GM10248 (cell line): ENCODE measurements at regions not wholly inside any gene's neighbourhood (a gene's known extent, or its start where the extent isn't known, plus 50 kb on each side); places are given as distances from the start of the nearest gene placed in this dataset.

Experiments
- CTCF ChIA-PET: fragments of 300-600 bp; sonication (Branson Sonifier 250); formaldehyde crosslinking; extraction: SDS; loops from one replicate; lab custom pipeline; 2021; ENCODE audit warnings: antibody characterized with exemption; lab: Yijun Ruan, JAX
- POLR2A ChIA-PET: fragments of 350-650 bp; sonication (Branson Sonifier 250); formaldehyde crosslinking; extraction: SDS; loops from one replicate; lab custom pipeline; 2020; ENCODE audit warnings: antibody characterized with exemption; lab: Yijun Ruan, JAX
- DNase-seq: peaks from one replicate; pipeline ENCODE4 v3.0.0; 2012; ENCODE audit errors: extremely low spot score
- TF ChIP-seq, protein P1 (sequence below): IDR thresholded peaks from 2 replicates; pipeline ENCODE4 v1.5.1; 2012; ENCODE audit warnings: mild to moderate bottlenecking, low read depth; ENCODE audit errors: extremely low read depth, missing control alignments, control extremely low read depth

DNA sequence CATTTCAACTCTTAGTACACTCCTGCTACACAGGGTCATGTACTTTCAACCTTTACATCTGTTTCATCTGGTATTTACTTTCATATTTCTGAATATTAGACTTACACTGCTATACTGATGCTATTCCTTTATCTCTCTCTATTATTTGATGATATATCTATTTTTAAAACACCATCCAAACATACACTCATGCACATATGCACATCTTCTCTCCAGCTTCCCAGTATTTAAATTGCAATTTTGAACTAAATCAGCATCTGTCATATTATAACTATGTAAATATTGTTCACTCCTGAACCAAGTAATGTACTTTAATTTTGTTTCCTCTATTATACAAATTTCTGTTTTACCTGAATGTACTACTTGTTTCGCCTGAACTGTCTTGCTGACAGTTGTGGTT, 293.6 kb upstream of the FLRT2 start:
- ChIA-PET POLR2A (no interaction called here), CTCF (no interaction called here)
- TF ChIP-seq, protein P1, sequence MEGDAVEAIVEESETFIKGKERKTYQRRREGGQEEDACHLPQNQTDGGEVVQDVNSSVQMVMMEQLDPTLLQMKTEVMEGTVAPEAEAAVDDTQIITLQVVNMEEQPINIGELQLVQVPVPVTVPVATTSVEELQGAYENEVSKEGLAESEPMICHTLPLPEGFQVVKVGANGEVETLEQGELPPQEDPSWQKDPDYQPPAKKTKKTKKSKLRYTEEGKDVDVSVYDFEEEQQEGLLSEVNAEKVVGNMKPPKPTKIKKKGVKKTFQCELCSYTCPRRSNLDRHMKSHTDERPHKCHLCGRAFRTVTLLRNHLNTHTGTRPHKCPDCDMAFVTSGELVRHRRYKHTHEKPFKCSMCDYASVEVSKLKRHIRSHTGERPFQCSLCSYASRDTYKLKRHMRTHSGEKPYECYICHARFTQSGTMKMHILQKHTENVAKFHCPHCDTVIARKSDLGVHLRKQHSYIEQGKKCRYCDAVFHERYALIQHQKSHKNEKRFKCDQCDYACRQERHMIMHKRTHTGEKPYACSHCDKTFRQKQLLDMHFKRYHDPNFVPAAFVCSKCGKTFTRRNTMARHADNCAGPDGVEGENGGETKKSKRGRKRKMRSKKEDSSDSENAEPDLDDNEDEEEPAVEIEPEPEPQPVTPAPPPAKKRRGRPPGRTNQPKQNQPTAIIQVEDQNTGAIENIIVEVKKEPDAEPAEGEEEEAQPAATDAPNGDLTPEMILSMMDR, result no peak
- no peak for DNase-seq

DNA sequence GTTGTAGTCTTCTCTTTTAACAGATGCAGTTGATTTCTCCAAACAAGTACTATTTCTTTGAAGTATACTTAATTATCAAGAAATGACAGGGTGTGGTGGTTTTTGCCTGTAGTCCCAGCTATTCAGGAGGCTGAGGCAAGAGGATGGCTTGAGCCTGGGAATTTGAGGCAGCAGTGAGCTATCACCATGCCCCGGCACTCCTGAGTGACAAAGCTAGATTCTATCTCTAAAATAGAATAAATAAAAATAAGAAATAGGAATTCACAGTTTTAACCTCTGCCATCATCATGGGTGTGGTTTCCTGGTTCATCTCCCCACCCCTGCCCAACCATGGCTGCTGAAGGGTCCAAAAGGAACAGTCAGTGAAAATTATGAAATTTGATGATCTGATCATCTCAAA, 290.2 kb upstream of the FLRT2 start:
- TF ChIP-seq, protein P1, result no peak
- POLR2A ChIA-PET, result no interaction called here
- CTCF ChIA-PET, result interaction anchor here (0.9 to 1.1 kb wide), 2 partner anchors 9 to 21 kb away, joined by 3 read pairs; no protein-coding TSS in a partner anchor
- DNase-seq, result no peak

DNA sequence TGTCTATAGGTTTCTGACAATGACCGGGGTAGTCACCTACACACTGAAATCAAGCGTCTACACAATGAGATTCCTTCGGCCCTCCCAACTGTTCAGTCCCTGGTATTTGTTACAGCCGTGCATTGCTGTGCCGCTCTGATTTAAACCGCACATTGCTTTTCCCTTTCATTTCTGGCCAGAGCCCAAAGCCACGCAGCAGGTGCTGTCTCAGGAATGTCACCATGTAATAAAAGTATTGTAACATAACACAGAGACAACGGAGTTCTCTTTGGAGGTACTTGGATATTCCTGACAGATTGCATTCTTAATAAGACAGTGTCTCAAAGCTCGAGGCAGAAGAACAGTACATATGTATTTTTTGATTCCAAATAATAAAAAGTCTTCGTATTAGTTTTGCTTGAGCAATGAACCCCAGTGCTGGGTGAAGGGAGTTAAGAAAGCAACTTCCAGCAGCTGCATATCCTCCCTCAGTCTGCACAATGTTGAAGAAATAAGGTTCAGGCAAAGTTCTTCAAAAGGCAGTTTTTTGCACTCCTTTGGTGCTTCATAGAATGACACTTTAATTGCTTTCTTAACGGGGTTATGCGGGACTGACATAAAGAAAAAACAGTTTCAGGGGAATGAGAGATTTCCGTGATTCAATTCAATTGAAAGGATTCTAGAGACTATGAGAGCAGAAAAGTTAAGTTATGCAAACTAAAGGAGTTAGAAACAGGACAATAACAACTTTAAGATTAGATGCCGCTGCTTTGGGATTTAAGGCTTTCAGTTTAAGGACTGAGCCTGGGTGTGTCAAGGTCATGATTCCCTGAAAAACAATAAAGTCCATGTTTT, 288.7 kb upstream of the FLRT2 start:
- ChIA-PET CTCF (no interaction called here), POLR2A (no interaction called here)
- DNase-seq, result no peak
- TF ChIP-seq, protein P1, result no peak

- TF ChIP-seq, protein P1, result no peak
- POLR2A ChIA-PET, result no interaction called here
- no peak for DNase-seq
- CTCF ChIA-PET, result interaction anchor here (1.7 to 2.4 kb wide), 2 partner anchors 9 to 15 kb away, joined by 5 to 6 read pairs; no protein-coding TSS in a partner anchor
Measured at GRCh38 chr14:85242666-85243065, 287.3 kb upstream of the FLRT2 start.

DNA sequence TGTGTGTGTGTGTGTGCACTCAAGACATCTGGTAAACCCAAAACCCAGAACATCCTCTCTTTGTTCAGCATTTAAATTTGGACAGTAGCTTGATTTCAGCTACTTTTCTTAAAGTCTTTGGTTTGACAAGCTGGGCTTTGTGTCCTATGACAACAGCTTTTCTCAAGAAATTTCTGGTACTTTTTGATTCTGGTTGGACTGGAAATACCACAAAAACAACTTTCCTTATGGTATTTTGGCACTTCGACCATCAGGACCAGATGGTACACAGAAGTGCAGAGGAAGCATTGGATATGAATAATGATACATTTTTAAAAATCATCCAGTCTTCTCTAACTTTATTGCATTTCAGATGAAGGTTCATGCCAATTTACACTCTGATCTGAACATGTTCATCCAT, 286.6 kb upstream of the FLRT2 start:
- ChIA-PET POLR2A (no interaction called here), CTCF (interaction anchor here (1.7 to 2.4 kb wide), 2 partner anchors 9 to 14 kb away, joined by 5 to 6 read pairs; no protein-coding TSS in a partner anchor)
- TF ChIP-seq, protein P1, result no peak
- DNase-seq, result no peak

DNA sequence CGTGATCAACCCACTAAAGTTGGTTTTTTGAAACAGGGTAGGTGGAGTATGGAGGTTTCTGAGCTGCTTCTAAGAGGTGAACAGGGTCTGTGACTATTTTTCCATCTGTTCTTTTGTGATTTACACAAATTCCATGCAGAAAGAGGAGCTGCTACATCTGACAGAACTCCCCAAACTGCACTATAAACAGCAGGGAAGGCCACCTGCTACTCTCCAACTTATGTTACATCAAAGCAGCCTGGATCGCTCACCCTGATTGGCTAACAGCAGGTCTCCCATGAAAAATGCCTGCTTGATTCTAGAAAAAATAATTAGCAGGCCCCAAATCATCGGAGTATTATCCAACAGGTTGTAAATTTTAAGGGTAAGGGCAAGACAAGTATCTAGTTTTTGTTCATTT, 282.9 kb upstream of the FLRT2 start:
- no peak for DNase-seq
- TF ChIP-seq, protein P1, result no peak
- ChIA-PET POLR2A (no interaction called here), CTCF (no interaction called here)
